C4-2B (cell line): ENCODE measurements at regions not wholly inside any gene's neighbourhood (a gene's known extent, or its start where the extent isn't known, plus 50 kb on each side); places are given as distances from the start of the nearest gene placed in this dataset.

Source experiments
- ZFX ChIP-seq: fragments of 450-650 bp; IDR thresholded peaks from 2 replicates; pipeline ENCODE4 v1.6.1; 2017
- TF ChIP-seq, protein P1 (sequence below): fragments of 450-650 bp; conservative IDR thresholded peaks from 2 replicates; pipeline ENCODE4 v1.5.1; 2017; ENCODE audit warnings: mild to moderate bottlenecking

DNA sequence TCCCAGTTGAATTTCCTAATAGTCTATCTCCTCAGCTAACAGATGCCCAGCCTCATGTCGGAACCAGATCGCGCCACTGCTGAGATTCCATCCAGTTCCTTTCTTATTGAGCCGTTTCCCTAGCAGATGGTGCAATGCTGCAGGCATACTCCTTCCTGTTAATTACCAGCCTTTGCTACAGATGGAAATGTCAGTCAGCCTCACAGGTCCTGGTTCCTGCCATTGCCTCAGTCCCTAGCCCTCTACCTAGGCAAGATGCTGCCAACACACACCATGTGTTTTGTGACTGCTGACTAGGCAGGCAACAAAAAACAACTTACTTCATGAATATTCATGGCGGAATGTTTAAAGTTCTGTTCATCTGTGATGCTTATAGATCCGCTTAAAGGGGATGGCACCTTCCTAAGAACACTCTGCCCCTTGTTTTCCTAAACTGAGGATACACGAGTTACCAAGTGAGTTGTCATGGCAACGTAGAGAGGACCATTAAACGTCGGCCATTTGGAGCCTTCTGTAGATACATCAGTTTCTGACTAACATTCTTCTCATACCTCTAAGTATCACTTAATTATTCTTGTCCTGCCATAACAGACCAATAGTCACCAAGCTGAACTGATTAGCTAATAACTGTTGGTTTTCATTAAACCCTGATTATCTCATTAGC, 749.5 kb downstream of the RNF144A start:
- TF ChIP-seq, protein P1, sequence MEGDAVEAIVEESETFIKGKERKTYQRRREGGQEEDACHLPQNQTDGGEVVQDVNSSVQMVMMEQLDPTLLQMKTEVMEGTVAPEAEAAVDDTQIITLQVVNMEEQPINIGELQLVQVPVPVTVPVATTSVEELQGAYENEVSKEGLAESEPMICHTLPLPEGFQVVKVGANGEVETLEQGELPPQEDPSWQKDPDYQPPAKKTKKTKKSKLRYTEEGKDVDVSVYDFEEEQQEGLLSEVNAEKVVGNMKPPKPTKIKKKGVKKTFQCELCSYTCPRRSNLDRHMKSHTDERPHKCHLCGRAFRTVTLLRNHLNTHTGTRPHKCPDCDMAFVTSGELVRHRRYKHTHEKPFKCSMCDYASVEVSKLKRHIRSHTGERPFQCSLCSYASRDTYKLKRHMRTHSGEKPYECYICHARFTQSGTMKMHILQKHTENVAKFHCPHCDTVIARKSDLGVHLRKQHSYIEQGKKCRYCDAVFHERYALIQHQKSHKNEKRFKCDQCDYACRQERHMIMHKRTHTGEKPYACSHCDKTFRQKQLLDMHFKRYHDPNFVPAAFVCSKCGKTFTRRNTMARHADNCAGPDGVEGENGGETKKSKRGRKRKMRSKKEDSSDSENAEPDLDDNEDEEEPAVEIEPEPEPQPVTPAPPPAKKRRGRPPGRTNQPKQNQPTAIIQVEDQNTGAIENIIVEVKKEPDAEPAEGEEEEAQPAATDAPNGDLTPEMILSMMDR = no peak
- no peak for TF ChIP-seq ZFX
